H9 (cell line): ENCODE measurements at regions not wholly inside any gene's neighbourhood (a gene's known extent, or its start where the extent isn't known, plus 50 kb on each side); places are given as distances from the start of the nearest gene placed in this dataset.

Experiments
- DNase-seq: peaks from one replicate; pipeline ENCODE4 v3.0.0-alpha.2; 2017
- H2AFZ ChIP-seq: one replicate; pipeline ENCODE4 v1.6.1; 2013; ENCODE audit warnings: mild to moderate bottlenecking, low read length, control low read depth, moderate library complexity
- H2AK5ac ChIP-seq: 2 replicates; pipeline ENCODE4 v1.6.1; 2013; ENCODE audit warnings: low read length, control low read depth, mixed read lengths; ENCODE audit not compliant: insufficient read length
- H2BK120ac ChIP-seq: one replicate; pipeline ENCODE4 v1.6.1; 2013; ENCODE audit warnings: low read depth, mild to moderate bottlenecking, low read length, control low read depth, inconsistent platforms; ENCODE audit not compliant: poor library complexity, severe bottlenecking
- H2BK12ac ChIP-seq: 2 replicates; pipeline ENCODE4 v1.6.1; 2013; ENCODE audit warnings: low read length, control low read depth, mixed read lengths, low read depth; ENCODE audit not compliant: insufficient read length
- H2BK15ac ChIP-seq: 2 replicates; pipeline ENCODE4 v1.6.1; 2013; ENCODE audit warnings: low read depth, low read length, control low read depth
- H2BK20ac ChIP-seq: one replicate; pipeline ENCODE4 v1.6.1; 2013; ENCODE audit warnings: low read depth, mild to moderate bottlenecking, low read length, control low read depth, inconsistent platforms; ENCODE audit not compliant: poor library complexity, severe bottlenecking
- H2BK5ac ChIP-seq: 2 replicates; pipeline ENCODE4 v1.6.1; 2013; ENCODE audit warnings: low read length, control low read depth, mixed read lengths; ENCODE audit not compliant: insufficient read length
- H3K14ac ChIP-seq: 2 replicates; pipeline ENCODE4 v1.6.1; 2013; ENCODE audit warnings: low read length, control low read depth; ENCODE audit not compliant: insufficient read depth
- H3K18ac ChIP-seq: 2 replicates; pipeline ENCODE4 v1.6.1; 2013; ENCODE audit warnings: low read depth, mild to moderate bottlenecking, mixed read lengths, low read length, control low read depth; ENCODE audit not compliant: insufficient read length
- H3K23ac ChIP-seq: 2 replicates; pipeline ENCODE4 v1.6.1; 2013; ENCODE audit warnings: low read length, control low read depth, mixed read lengths, low read depth; ENCODE audit not compliant: insufficient read length
- H3K23me2 ChIP-seq: 2 replicates; pipeline ENCODE4 v1.6.1; 2013; ENCODE audit warnings: low read depth, mild to moderate bottlenecking, mixed read lengths, low read length, control low read depth; ENCODE audit not compliant: insufficient read length, poor library complexity, severe bottlenecking
- H3K27ac ChIP-seq: 2 replicates; pipeline ENCODE4 v1.5.1; 2013; ENCODE audit warnings: low read length, control low read depth, mixed read lengths, low read depth; ENCODE audit not compliant: insufficient read length
- H3K27me3 ChIP-seq: 2 replicates; pipeline ENCODE4 v1.6.1; 2013; ENCODE audit warnings: low read length, control low read depth, inconsistent platforms; ENCODE audit not compliant: insufficient read depth
- H3K4ac ChIP-seq: 2 replicates; pipeline ENCODE4 v1.6.1; 2013; ENCODE audit warnings: low read depth, mild to moderate bottlenecking, control low read depth, inconsistent platforms, low read length, moderate library complexity
- H3K4me1 ChIP-seq: 2 replicates; pipeline ENCODE4 v1.6.1; 2013; ENCODE audit warnings: low read length, control low read depth, inconsistent platforms; ENCODE audit not compliant: insufficient read depth
- H3K4me2 ChIP-seq: 2 replicates; pipeline ENCODE4 v1.6.1; 2013; ENCODE audit warnings: low read length, control low read depth, mixed read lengths; ENCODE audit not compliant: insufficient read length, insufficient read depth
- H3K56ac ChIP-seq: 2 replicates; pipeline ENCODE4 v1.6.1; 2013; ENCODE audit warnings: low read depth, mild to moderate bottlenecking, mixed read lengths, low read length, control low read depth; ENCODE audit not compliant: insufficient read length
- H3K79me1 ChIP-seq: 2 replicates; pipeline ENCODE4 v1.6.1; 2013; ENCODE audit warnings: low read depth, mild to moderate bottlenecking, moderate library complexity, low read length, control low read depth, inconsistent platforms; ENCODE audit not compliant: insufficient read depth, poor library complexity, severe bottlenecking
- H3K79me2 ChIP-seq: 2 replicates; pipeline ENCODE4 v1.6.1; 2013; ENCODE audit warnings: low read length, control low read depth, inconsistent platforms; ENCODE audit not compliant: insufficient read depth
- H3K9ac ChIP-seq: 2 replicates; pipeline ENCODE4 v1.6.1; 2013; ENCODE audit warnings: low read length, control low read depth, mixed read lengths; ENCODE audit not compliant: insufficient read length; ENCODE audit errors: extremely low read depth
- H3K9me3 ChIP-seq: one replicate; pipeline ENCODE4 v1.6.1; 2013; ENCODE audit warnings: low read depth, low read length, inconsistent platforms; ENCODE audit not compliant: control insufficient read depth
- H3T11ph ChIP-seq: one replicate; pipeline ENCODE4 v1.6.1; 2013; ENCODE audit warnings: mild to moderate bottlenecking, low read length, control low read depth, inconsistent platforms
- H4K20me1 ChIP-seq: one replicate; pipeline ENCODE4 v1.6.1; 2013; ENCODE audit not compliant: control insufficient read depth, insufficient read length, insufficient read depth
- H4K5ac ChIP-seq: 2 replicates; pipeline ENCODE4 v1.6.1; 2013; ENCODE audit warnings: low read depth, mild to moderate bottlenecking, mixed read lengths, low read length, control low read depth; ENCODE audit not compliant: insufficient read length
- H4K8ac ChIP-seq: replicated peaks from 2 replicates; pipeline ENCODE4 v1.6.1; 2013; ENCODE audit warnings: low read length, control low read depth, mixed read lengths, low read depth; ENCODE audit not compliant: insufficient read length
- H4K91ac ChIP-seq: 2 replicates; pipeline ENCODE4 v1.6.1; 2013; ENCODE audit warnings: low read depth, mild to moderate bottlenecking, moderate library complexity, mixed read lengths, low read length, control low read depth; ENCODE audit not compliant: insufficient read length
- H3K27ac Mint-ChIP-seq, 3 experiments: 2 replicates in 2 of 3; 3 replicates in 1 of 3; pipeline ENCODE4 v1.8.0; 2020 to 2021; ENCODE audit warnings: mixed read lengths in 3 of 3, mild to moderate bottlenecking in 1 of 3, moderate library complexity in 1 of 3
- H3K27me3 Mint-ChIP-seq: 2 replicates; pipeline ENCODE4 v1.8.0; 2021; ENCODE audit warnings: low read depth, mild to moderate bottlenecking, moderate library complexity, mixed read lengths
- H3K36me3 Mint-ChIP-seq, 3 experiments: 2 replicates in 2 of 3; 3 replicates in 1 of 3; pipeline ENCODE4 v1.8.0; 2020 to 2021; ENCODE audit warnings: low read depth in 3 of 3, mixed read lengths in 3 of 3; ENCODE audit not compliant: insufficient read depth in 1 of 3
- H3K4me1 Mint-ChIP-seq, 2 experiments: 2 replicates each; pipeline ENCODE4 v1.8.0; 2020; ENCODE audit warnings: mixed read lengths in 2 of 2
- H3K4me3 Mint-ChIP-seq, 2 experiments: 2 replicates in 1 of 2; 3 replicates in 1 of 2; pipeline ENCODE4 v1.8.0; 2020 to 2021; ENCODE audit warnings: mild to moderate bottlenecking in 2 of 2, mixed read lengths in 2 of 2, moderate library complexity in 1 of 2
- H3K9me3 Mint-ChIP-seq, 2 experiments: 2 replicates in 1 of 2; 3 replicates in 1 of 2; pipeline ENCODE4 v1.8.0; 2020; ENCODE audit warnings: mild to moderate bottlenecking in 2 of 2, mixed read lengths in 2 of 2, moderate library complexity in 1 of 2
- CTCF ChIP-seq: fragments of 200-600 bp; sonication (generic); conservative IDR thresholded peaks from 3 replicates; pipeline ENCODE4 v1.8.0; 2021; ENCODE audit warnings: antibody characterized with exemption, mild to moderate bottlenecking
- WGBS: extraction: QIAGEN DNeasy Blood & Tissue Kit; methylation state at CpG from one replicate; pipeline ENCODE4 v1.1.7; 2013; ENCODE audit warnings: missing lambda C conversion rate, low lambda C conversion rate, mixed read lengths; ENCODE audit not compliant: insufficient read length; ENCODE audit errors: extremely low coverage; 5-methylcytosine and 5-hydroxymethylcytosine counted together

GRCh38 chr20:20860078-20860806 is 147.8 kb upstream of the RALGAPA2 start:
- Mint-ChIP-seq H3K4me3 (no peak overlapping the region), H3K27me3 (peaks cover 18% of the 10 kb centered on the region), H3K9me3 (no peaks in the 10 kb centered on the region; a peak in 1 of 5 replicates), H3K27ac (no peak overlapping the region), H3K4me1 (peaks cover 5 to 12% of the 10 kb centered on the region in 2 experiments), H3K36me3 (no peaks in the 10 kb centered on the region)
- peak; percentile 96 for TF ChIP-seq CTCF
- Histone ChIP-seq H4K20me1 (no peaks in the 10 kb centered on the region), H4K91ac (no peak overlapping the region), H3K4me1 (no peaks in the 10 kb centered on the region), H2BK5ac (no peak overlapping the region), H2BK120ac (no peak overlapping the region), H3K18ac (no peak overlapping the region), H3K56ac (no peak overlapping the region), H2AK5ac (no peak overlapping the region), H4K5ac (no peak overlapping the region), H3K23me2 (no peaks in the 10 kb centered on the region), H3K4me2 (no peak overlapping the region), H3K23ac (no peak overlapping the region), H3K9ac (no peak overlapping the region), H2AFZ (no peak overlapping the region), H2BK12ac (no peak overlapping the region), H3K9me3 (no peaks in the 10 kb centered on the region), H3K27ac (no peak overlapping the region), H3T11ph (no peak overlapping the region), H3K79me1 (no peaks in the 10 kb centered on the region), H4K8ac (no peak overlapping the region), H2BK15ac (no peak overlapping the region), H3K79me2 (no peaks in the 10 kb centered on the region), H3K4ac (no peak overlapping the region), H3K27me3 (no peaks in the 10 kb centered on the region), H2BK20ac (no peak overlapping the region), H3K14ac (no peak overlapping the region)
- peak; percentile 88 for DNase-seq
- WGBS = no CpG with 5 or more reads among the region's 8 CpGs
